ENCODE measurements at regions not wholly inside any gene's neighbourhood (a gene's known extent, or its start where the extent isn't known, plus 50 kb on each side); places are given as distances from the start of the nearest gene placed in this dataset.

- Histone ChIP-seq H3K27ac (ENCODE audit: low read depth, low read length) (no peak overlapping the region), H3K4me1 (ENCODE audit: insufficient read depth, low read length) (no peaks in the 10 kb centered on the region), H3K27me3 (ENCODE audit: insufficient read depth, low read length) (no peaks in the 10 kb centered on the region), H3K4me3 (ENCODE audit: low read length) (no peak overlapping the region), H3K9me3 (ENCODE audit: insufficient read depth, low read depth, low read length) (no peaks in the 10 kb centered on the region), H3K9ac (ENCODE audit: low read depth, low read length) (no peak overlapping the region), H3K36me3 (ENCODE audit: insufficient read depth, low read length) (no peaks in the 10 kb centered on the region)
- WGBS: 86% methylated on average over 16 of the region's 16 CpGs
Observed at GRCh38 chr12:93127582-93128331, 198.7 kb upstream of the EEA1 start.

GRCh38 chr12:93128332-93128707 lies 199.2 kb upstream of the EEA1 start:
- no peak overlapping the region for H3K9ac ChIP-seq (ENCODE audit: low read depth, low read length)
- WGBS: 95% methylated on average over 6 of the region's 6 CpGs
- H3K36me3 ChIP-seq (ENCODE audit: insufficient read depth, low read length): no peaks in the 10 kb centered on the region
- no peak overlapping the region for H3K27ac ChIP-seq (ENCODE audit: low read depth, low read length)
- no peak overlapping the region for H3K4me3 ChIP-seq (ENCODE audit: low read length)
- H3K4me1 ChIP-seq (ENCODE audit: insufficient read depth, low read length): no peaks in the 10 kb centered on the region
- H3K9me3 ChIP-seq (ENCODE audit: insufficient read depth, low read depth, low read length): no peaks in the 10 kb centered on the region
- H3K27me3 ChIP-seq (ENCODE audit: insufficient read depth, low read length): no peaks in the 10 kb centered on the region

GRCh38 chr12:93130366-93131054 lies 201.4 kb upstream of the EEA1 start:
- H3K36me3 ChIP-seq (ENCODE audit: insufficient read depth, low read length): no peaks in the 10 kb centered on the region

GRCh38 chr12:93133361-93133760 lies 204.3 kb upstream of the EEA1 start:
- Histone ChIP-seq H3K27ac (ENCODE audit: low read depth, low read length) (no peak overlapping the region), H3K9me3 (ENCODE audit: insufficient read depth, low read depth, low read length) (no peaks in the 10 kb centered on the region), H3K4me1 (ENCODE audit: insufficient read depth, low read length) (no peaks in the 10 kb centered on the region), H3K27me3 (ENCODE audit: insufficient read depth, low read length) (no peaks in the 10 kb centered on the region), H3K9ac (ENCODE audit: low read depth, low read length) (no peak overlapping the region), H3K36me3 (ENCODE audit: insufficient read depth, low read length) (no peaks in the 10 kb centered on the region), H3K4me3 (ENCODE audit: low read length) (no peak overlapping the region)
- 95% methylated on average over 5 of the region's 5 CpGs for WGBS

More at GRCh38 chr12:93130366-93131054, 201.4 kb upstream of the EEA1 start:
- H3K27ac ChIP-seq (ENCODE audit: low read depth, low read length): no peak overlapping the region
- WGBS: 90% methylated on average over 4 of the region's 4 CpGs
- no peaks in the 10 kb centered on the region for H3K4me1 ChIP-seq (ENCODE audit: insufficient read depth, low read length)
- no peaks in the 10 kb centered on the region for H3K27me3 ChIP-seq (ENCODE audit: insufficient read depth, low read length)
- no peak overlapping the region for H3K9ac ChIP-seq (ENCODE audit: low read depth, low read length)
- H3K4me3 ChIP-seq (ENCODE audit: low read length): no peak overlapping the region
- H3K9me3 ChIP-seq (ENCODE audit: insufficient read depth, low read depth, low read length): no peaks in the 10 kb centered on the region

- Histone ChIP-seq H3K9ac (ENCODE audit: low read depth, low read length) (no peak overlapping the region), H3K36me3 (ENCODE audit: insufficient read depth, low read length) (no peaks in the 10 kb centered on the region), H3K4me3 (ENCODE audit: low read length) (no peak overlapping the region), H3K27me3 (ENCODE audit: insufficient read depth, low read length) (no peaks in the 10 kb centered on the region), H3K27ac (ENCODE audit: low read depth, low read length) (no peak overlapping the region), H3K4me1 (ENCODE audit: insufficient read depth, low read length) (no peaks in the 10 kb centered on the region), H3K9me3 (ENCODE audit: insufficient read depth, low read depth, low read length) (no peaks in the 10 kb centered on the region)
- WGBS: 94% methylated on average over 4 of the region's 6 CpGs
Observed at GRCh38 chr12:93134175-93134890, 205.2 kb upstream of the EEA1 start.

GRCh38 chr12:93134893-93135285 lies 205.8 kb upstream of the EEA1 start:
- H3K9ac ChIP-seq (ENCODE audit: low read depth, low read length): no peak overlapping the region
- WGBS: over 99% methylated on average over 3 of the region's 3 CpGs
- H3K36me3 ChIP-seq (ENCODE audit: insufficient read depth, low read length): no peaks in the 10 kb centered on the region
- no peaks in the 10 kb centered on the region for H3K27me3 ChIP-seq (ENCODE audit: insufficient read depth, low read length)
- H3K27ac ChIP-seq (ENCODE audit: low read depth, low read length): no peak overlapping the region
- no peaks in the 10 kb centered on the region for H3K9me3 ChIP-seq (ENCODE audit: insufficient read depth, low read depth, low read length)
- H3K4me1 ChIP-seq (ENCODE audit: insufficient read depth, low read length): no peaks in the 10 kb centered on the region
- no peak overlapping the region for H3K4me3 ChIP-seq (ENCODE audit: low read length)

- H3K36me3 ChIP-seq (ENCODE audit: insufficient read depth, low read length): no peaks in the 10 kb centered on the region
- H3K4me1 ChIP-seq (ENCODE audit: insufficient read depth, low read length): no peaks in the 10 kb centered on the region
- WGBS: 97% methylated on average over 6 of the region's 6 CpGs
- no peaks in the 10 kb centered on the region for H3K9me3 ChIP-seq (ENCODE audit: insufficient read depth, low read depth, low read length)
- H3K4me3 ChIP-seq (ENCODE audit: low read length): no peak overlapping the region
- no peak overlapping the region for H3K27ac ChIP-seq (ENCODE audit: low read depth, low read length)
- H3K9ac ChIP-seq (ENCODE audit: low read depth, low read length): no peak overlapping the region
- no peaks in the 10 kb centered on the region for H3K27me3 ChIP-seq (ENCODE audit: insufficient read depth, low read length)
Observed at GRCh38 chr12:93135286-93136239, 206.5 kb upstream of the EEA1 start.

- H3K27ac ChIP-seq (ENCODE audit: low read depth, low read length): no peak overlapping the region
- H3K27me3 ChIP-seq (ENCODE audit: insufficient read depth, low read length): no peaks in the 10 kb centered on the region
- no peaks in the 10 kb centered on the region for H3K9me3 ChIP-seq (ENCODE audit: insufficient read depth, low read depth, low read length)
- no peak overlapping the region for H3K4me3 ChIP-seq (ENCODE audit: low read length)
- WGBS: 92% methylated on average over 6 of the region's 6 CpGs
- H3K4me1 ChIP-seq (ENCODE audit: insufficient read depth, low read length): no peaks in the 10 kb centered on the region
- no peaks in the 10 kb centered on the region for H3K36me3 ChIP-seq (ENCODE audit: insufficient read depth, low read length)
- H3K9ac ChIP-seq (ENCODE audit: low read depth, low read length): no peak overlapping the region
Observed at GRCh38 chr12:93136253-93137055, 207.4 kb upstream of the EEA1 start.

GRCh38 chr12:93137656-93138612 lies 208.8 kb upstream of the EEA1 start:
- no peak overlapping the region for H3K4me3 ChIP-seq (ENCODE audit: low read length)
- H3K9me3 ChIP-seq (ENCODE audit: insufficient read depth, low read depth, low read length): no peaks in the 10 kb centered on the region
- no peaks in the 10 kb centered on the region for H3K36me3 ChIP-seq (ENCODE audit: insufficient read depth, low read length)
- no peaks in the 10 kb centered on the region for H3K27me3 ChIP-seq (ENCODE audit: insufficient read depth, low read length)
- no peaks in the 10 kb centered on the region for H3K4me1 ChIP-seq (ENCODE audit: insufficient read depth, low read length)
- WGBS: 89% methylated on average over 6 of the region's 6 CpGs
- no peak overlapping the region for H3K27ac ChIP-seq (ENCODE audit: low read depth, low read length)
- no peak overlapping the region for H3K9ac ChIP-seq (ENCODE audit: low read depth, low read length)

All from HUES64 (cell line).